PFSK-1 (cell line): ENCODE measurements at regions not wholly inside any gene's neighbourhood (a gene's known extent, or its start where the extent isn't known, plus 50 kb on each side); places are given as distances from the start of the nearest gene placed in this dataset.

Source experiments
- FOXP2 ChIP-seq: optimal IDR thresholded peaks from 2 replicates; pipeline ENCODE3; 2011; ENCODE audit warnings: borderline replicate concordance, control low read depth, inconsistent platforms; ENCODE audit not compliant: insufficient read depth; ENCODE audit errors: extremely low read length, extremely low read depth
- POLR2AphosphoS5 ChIP-seq: IDR thresholded peaks from 2 replicates; pipeline ENCODE4 v1.6.1; 2012; ENCODE audit warnings: low read depth, mild to moderate bottlenecking, control low read depth, low read length, moderate library complexity
- REST ChIP-seq, 2 experiments: IDR thresholded peaks; 2 replicates each; pipeline versions ENCODE4 v1.6.1 to v1.8.0; 2011 to 2012; ENCODE audit warnings: low read depth in 2 of 2, low read length in 2 of 2, control low read depth in 1 of 2, inconsistent platforms in 1 of 2, mild to moderate bottlenecking in 1 of 2, moderate library complexity in 1 of 2; ENCODE audit not compliant: insufficient read depth in 1 of 2
- SIN3A ChIP-seq: IDR thresholded peaks from 2 replicates; pipeline ENCODE4 v1.6.1; 2012; ENCODE audit warnings: mild to moderate bottlenecking, low read length, moderate library complexity, borderline replicate concordance; ENCODE audit not compliant: insufficient read depth
- TAF1 ChIP-seq: IDR thresholded peaks from 2 replicates; pipeline ENCODE4 v1.6.1; 2012; ENCODE audit warnings: low read length, control low read depth, borderline replicate concordance; ENCODE audit not compliant: insufficient read depth

DNA sequence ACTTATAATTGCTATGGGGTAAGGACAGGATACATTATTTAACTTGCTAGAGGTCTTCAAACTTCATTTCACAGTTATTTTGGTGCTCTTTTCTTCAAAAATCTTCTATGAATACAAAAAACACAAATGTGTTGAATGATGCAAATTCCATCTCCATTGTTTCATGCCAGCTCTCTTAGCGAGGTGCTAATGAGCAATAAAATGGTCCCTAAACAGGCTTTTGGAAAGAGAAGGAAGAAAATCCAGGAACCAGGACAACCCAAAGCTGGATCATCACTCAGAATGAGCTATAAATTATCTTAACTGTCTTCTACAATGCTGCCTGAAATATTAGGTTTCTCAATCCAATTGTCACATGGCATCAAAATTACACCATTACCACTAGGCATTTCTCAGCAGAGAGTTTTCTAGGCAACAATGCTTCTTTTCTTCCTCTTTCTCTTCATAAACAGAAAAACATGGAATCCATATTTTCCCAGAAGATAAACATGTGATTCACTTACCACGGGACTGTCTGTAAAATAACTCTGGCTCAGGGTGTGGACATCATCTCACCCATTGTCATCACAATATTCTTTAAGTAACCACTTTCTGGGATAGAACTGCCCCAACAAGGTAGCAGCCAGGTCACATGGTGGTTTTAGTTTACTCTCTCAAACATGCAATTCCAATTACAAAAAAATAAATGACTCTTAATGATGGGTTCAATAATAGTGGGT is 249.4 kb downstream of the NPR3 start:
- TF ChIP-seq POLR2AphosphoS5: no peak
- no peak for TF ChIP-seq FOXP2
- no peak for TF ChIP-seq TAF1
- TF ChIP-seq REST (IDR thresholded peaks at IDR 0.05; ENCODE audit: insufficient read depth in 1 of 2, low read depth in 2 of 2, low read length in 2 of 2): no peak
- TF ChIP-seq SIN3A: no peak

- TF ChIP-seq POLR2AphosphoS5: no peak
- no peak for TF ChIP-seq SIN3A
- no peak for TF ChIP-seq TAF1
- TF ChIP-seq FOXP2: no peak
- no peak for TF ChIP-seq REST (IDR thresholded peaks at IDR 0.05; ENCODE audit: insufficient read depth in 1 of 2, low read depth in 2 of 2, low read length in 2 of 2)
Observed at GRCh38 chr5:32961059-32961415, 249.9 kb downstream of the NPR3 start.

- no peak for TF ChIP-seq POLR2AphosphoS5
- TF ChIP-seq REST (IDR thresholded peaks at IDR 0.05; ENCODE audit: insufficient read depth in 1 of 2, low read depth in 2 of 2, low read length in 2 of 2): no peak
- TF ChIP-seq SIN3A: no peak
- no peak for TF ChIP-seq FOXP2
- TF ChIP-seq TAF1: no peak
Observed at GRCh38 chr5:32964261-32964660, 253.1 kb downstream of the NPR3 start.

GRCh38 chr5:32973646-32974045 is 262.5 kb downstream of the NPR3 start:
- TF ChIP-seq TAF1 (no peak), POLR2AphosphoS5 (no peak), SIN3A (no peak), REST (IDR thresholded peaks at IDR 0.05; ENCODE audit: insufficient read depth in 1 of 2, low read depth in 2 of 2, low read length in 2 of 2) (no peak), FOXP2 (no peak)
